SK-N-SH (cell line): ENCODE measurements at regions not wholly inside any gene's neighbourhood (a gene's known extent, or its start where the extent isn't known, plus 50 kb on each side); places are given as distances from the start of the nearest gene placed in this dataset.
"Not testable (repeated sequence)": the region's sequence is repeated elsewhere in the genome, so short reads cannot be mapped to it uniquely, and the experiment has no call there.

Source experiments
- CTCF ChIA-PET: fragments of 300-600, 350-600 bp; formaldehyde crosslinking; extraction: SDS; loops from one replicate; lab custom pipeline; 2021; lab: Yijun Ruan, JAX
- POLR2A ChIA-PET: fragments of 350-600 bp; sonication (Branson Sonifier 250); formaldehyde crosslinking; extraction: SDS; loops from one replicate; lab custom pipeline; 2020; ENCODE audit warnings: antibody characterized with exemption, inconsistent platforms; lab: Yijun Ruan, JAX
- DNase-seq: peaks from one replicate; pipeline ENCODE4 v3.0.0; 2012
- H2AFZ ChIP-seq: fragments of 200-600 bp; sonication (generic); 2 replicates; pipeline ENCODE4 v1.8.1; 2016; ENCODE audit warnings: antibody characterized with exemption, mild to moderate bottlenecking, low read depth
- H3F3A ChIP-seq: fragments of 200-600 bp; sonication (generic); replicated peaks from 2 replicates; pipeline ENCODE3; 2016; ENCODE audit warnings: antibody characterized with exemption, mild to moderate bottlenecking; ENCODE audit not compliant: insufficient read depth
- H3K27ac ChIP-seq, 2 experiments: fragments of 200-500 bp in 1 of 2; fragments of 200-600 bp in 1 of 2; sonication (Bioruptor generic) in 1 of 2; sonication (generic), shearing (Covaris generic) in 1 of 2; 2 replicates each; pipeline versions ENCODE4 v1.5.1 to v1.6.1; 2014 to 2016; ENCODE audit warnings: low read depth in 2 of 2, inconsistent platforms in 1 of 2, low read length in 1 of 2, mild to moderate bottlenecking in 1 of 2, mixed read lengths in 1 of 2
- H3K27me3 ChIP-seq: fragments of 200-600 bp; sonication (generic), shearing (Covaris generic); 2 replicates; pipeline ENCODE4 v1.6.1; 2016; ENCODE audit warnings: mixed run types; ENCODE audit not compliant: insufficient read depth
- H3K36me3 ChIP-seq, 2 experiments: fragments of 200-500 bp in 1 of 2; fragments of 200-600 bp in 1 of 2; sonication (Bioruptor generic) in 1 of 2; sonication (generic) in 1 of 2; replicated peaks in 1 of 2; 2 replicates each; pipeline versions ENCODE3 to v1.5.1; 2014 to 2016; ENCODE audit warnings: low read length in 1 of 2, mild to moderate bottlenecking in 1 of 2; ENCODE audit not compliant: insufficient read depth in 2 of 2, control insufficient read depth in 1 of 2
- H3K4me1 ChIP-seq, 2 experiments: fragments of 200-500 bp in 1 of 2; fragments of 200-600 bp in 1 of 2; sonication (Bioruptor generic) in 1 of 2; sonication (generic), shearing (Covaris generic) in 1 of 2; 2 replicates each; pipeline versions ENCODE4 v1.5.1 to v1.6.1; 2014 to 2016; ENCODE audit warnings: low read depth in 1 of 2, low read length in 1 of 2, mixed run types in 1 of 2; ENCODE audit not compliant: insufficient read depth in 2 of 2, control insufficient read depth in 1 of 2
- H3K4me2 ChIP-seq: fragments of 200-600 bp; sonication (generic), shearing (Covaris generic); 2 replicates; pipeline ENCODE4 v1.6.1; 2017; ENCODE audit warnings: mixed run types
- H3K4me3 ChIP-seq, 2 experiments: fragments of 200-500 bp in 1 of 2; fragments of 200-600 bp in 1 of 2; sonication (Bioruptor generic) in 1 of 2; sonication (generic), shearing (Covaris generic) in 1 of 2; 2 replicates each; pipeline versions ENCODE4 v1.5.1 to v1.8.1; 2014 to 2016; ENCODE audit warnings: low read depth in 2 of 2, inconsistent platforms in 1 of 2, low read length in 1 of 2, mild to moderate bottlenecking in 1 of 2, mixed read lengths in 1 of 2, moderate library complexity in 1 of 2
- H3K79me2 ChIP-seq: fragments of 200-600 bp; sonication (generic); 2 replicates; pipeline ENCODE4 v1.8.1; 2017; ENCODE audit warnings: mild to moderate bottlenecking; ENCODE audit not compliant: insufficient read depth
- H3K9ac ChIP-seq: fragments of 200-600 bp; sonication (generic); 2 replicates; pipeline ENCODE4 v1.6.1; 2017; ENCODE audit warnings: mixed run types
- H3K9me2 ChIP-seq: fragments of 200-600 bp; sonication (generic); 2 replicates; pipeline ENCODE4 v1.6.1; 2017; ENCODE audit warnings: mixed run types
- H3K9me3 ChIP-seq: fragments of 200-600 bp; sonication (generic); 2 replicates; pipeline ENCODE4 v1.6.1; 2017; ENCODE audit warnings: mixed run types, mild to moderate bottlenecking, moderate library complexity
- H4K20me1 ChIP-seq: fragments of 200-600 bp; sonication (generic); 2 replicates; pipeline ENCODE4 v1.6.1; 2017; ENCODE audit warnings: mild to moderate bottlenecking, mixed run types; ENCODE audit not compliant: insufficient read depth
- CHD2 ChIP-seq: fragments of 150-350 bp; IDR thresholded peaks from 2 replicates; pipeline ENCODE4 v1.6.1; 2018; ENCODE audit warnings: low read length; ENCODE audit not compliant: partially characterized antibody
- FOXJ3 ChIP-seq: sonication (generic); formaldehyde crosslinking; IDR thresholded peaks from 2 replicates; pipeline ENCODE4 v1.5.1; 2020; ENCODE audit warnings: mild to moderate bottlenecking, missing genetic modification reagents
- FOXM1 ChIP-seq: IDR thresholded peaks from 2 replicates; pipeline ENCODE4 v1.4.0; 2012; ENCODE audit warnings: low read depth, mild to moderate bottlenecking
- GABPA ChIP-seq: IDR thresholded peaks from 2 replicates; pipeline ENCODE4 v1.4.0; 2012; ENCODE audit warnings: low read depth, mild to moderate bottlenecking
- GATA2 ChIP-seq: sonication (generic); formaldehyde crosslinking; IDR thresholded peaks from 2 replicates; pipeline ENCODE4 v1.5.0; 2020; ENCODE audit warnings: mild to moderate bottlenecking, missing genetic modification reagents
- NFIC ChIP-seq: IDR thresholded peaks from 2 replicates; pipeline ENCODE4 v1.4.0; 2012; ENCODE audit warnings: borderline replicate concordance
- POLR2AphosphoS5 ChIP-seq: IDR thresholded peaks from 2 replicates; pipeline ENCODE4 v1.6.1; 2012; ENCODE audit warnings: low read depth, low read length
- RAD21 ChIP-seq: IDR thresholded peaks from 2 replicates; pipeline ENCODE4 v1.6.1; 2012; ENCODE audit warnings: mild to moderate bottlenecking, low read length
- RCOR1 ChIP-seq: fragments of 150-350 bp; IDR thresholded peaks from 2 replicates; pipeline ENCODE4 v1.6.1; 2017; ENCODE audit warnings: antibody characterized with exemption, low read length
- RXRA ChIP-seq: IDR thresholded peaks from 2 replicates; pipeline ENCODE4 v1.4.0; 2012; ENCODE audit warnings: low read depth, mild to moderate bottlenecking, borderline replicate concordance
- SIN3A ChIP-seq: IDR thresholded peaks from 2 replicates; pipeline ENCODE4 v1.6.1; 2012; ENCODE audit warnings: low read depth, mild to moderate bottlenecking, low read length, moderate library complexity, borderline replicate concordance
- SMC3 ChIP-seq: IDR thresholded peaks from 2 replicates; pipeline ENCODE4 v1.6.1; 2012; ENCODE audit warnings: low read depth, low read length, improper control_type of control experiment
- TCF12 ChIP-seq: IDR thresholded peaks from 2 replicates; pipeline ENCODE4 v1.4.0; 2012
- TEAD4 ChIP-seq: IDR thresholded peaks from 2 replicates; pipeline ENCODE4 v1.4.0; 2012; ENCODE audit warnings: mild to moderate bottlenecking, borderline replicate concordance; ENCODE audit not compliant: insufficient read depth
- WGBS: methylation state at CpG from one replicate; pipeline ENCODE4 v1.1.6; 2017; ENCODE audit warnings: low lambda C conversion rate; 5-methylcytosine and 5-hydroxymethylcytosine counted together
- TF ChIP-seq, protein P1 (sequence below): IDR thresholded peaks from 2 replicates; pipeline ENCODE4 v1.4.0; 2012; ENCODE audit warnings: low read depth
- TF ChIP-seq, protein P2 (sequence below): fragments of 200-600 bp; sonication (generic); IDR thresholded peaks from 2 replicates; pipeline ENCODE4 v1.6.1; 2017; ENCODE audit warnings: antibody characterized with exemption, mild to moderate bottlenecking, moderate library complexity
- TF ChIP-seq, protein P3 (sequence below): IDR thresholded peaks from 2 replicates; pipeline ENCODE4 v1.4.0; 2012; ENCODE audit warnings: low read depth, borderline replicate concordance
- TF ChIP-seq, protein P4 (sequence below): fragments of 150-350 bp; IDR thresholded peaks from 2 replicates; pipeline ENCODE4 v1.6.1; 2016; ENCODE audit warnings: mild to moderate bottlenecking, low read depth, low read length

DNA sequence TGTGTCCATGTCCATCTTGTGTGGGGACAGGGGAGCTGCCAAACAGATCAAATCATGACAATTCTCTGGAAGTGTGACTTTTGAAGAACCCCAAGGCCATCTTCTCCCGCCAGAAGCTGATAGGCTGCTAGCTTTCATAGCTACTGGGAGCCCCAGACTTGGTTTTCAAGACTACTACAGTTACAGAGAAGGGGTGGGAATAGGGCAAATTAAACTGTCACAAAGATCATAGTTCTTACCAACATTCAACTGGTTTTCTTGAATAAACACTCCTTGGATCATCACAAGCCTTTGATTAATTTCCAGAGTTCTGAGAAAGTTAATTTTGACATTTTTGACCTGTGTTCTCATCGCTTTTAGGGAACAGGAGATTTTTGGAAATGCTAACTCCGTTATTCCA is 67.8 kb upstream of the FARP1 start:
- POLR2A ChIA-PET: no interaction called here
- peaks cover 0 to 2% of the 10 kb centered on the region in 2 experiments; a peak in 1 of 4 replicates for H3K4me1 ChIP-seq
- no peaks in the 10 kb centered on the region for H3K9me2 ChIP-seq
- no peak overlapping the region for H3K27ac ChIP-seq
- H3K4me3 ChIP-seq: no peak overlapping the region
- no peaks in the 10 kb centered on the region for H3K36me3 ChIP-seq
- H4K20me1 ChIP-seq: no peaks in the 10 kb centered on the region
- H3K27me3 ChIP-seq: no peaks in the 10 kb centered on the region
- no peak for DNase-seq
- CTCF ChIA-PET: interaction anchor here (1.2 kb wide), 1 partner anchor 16 kb away, joined by 3 read pairs; no protein-coding TSS in a partner anchor
- no peak overlapping the region for H3K4me2 ChIP-seq
- H2AFZ ChIP-seq: no peak overlapping the region
- no peaks in the 10 kb centered on the region for H3K9me3 ChIP-seq
- TF ChIP-seq, protein P1, sequence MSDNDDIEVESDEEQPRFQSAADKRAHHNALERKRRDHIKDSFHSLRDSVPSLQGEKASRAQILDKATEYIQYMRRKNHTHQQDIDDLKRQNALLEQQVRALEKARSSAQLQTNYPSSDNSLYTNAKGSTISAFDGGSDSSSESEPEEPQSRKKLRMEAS: no peak
- no peak for TF ChIP-seq NFIC
- no peak for TF ChIP-seq GATA2 (CRISPR knock-in tag)
- TF ChIP-seq, protein P2, sequence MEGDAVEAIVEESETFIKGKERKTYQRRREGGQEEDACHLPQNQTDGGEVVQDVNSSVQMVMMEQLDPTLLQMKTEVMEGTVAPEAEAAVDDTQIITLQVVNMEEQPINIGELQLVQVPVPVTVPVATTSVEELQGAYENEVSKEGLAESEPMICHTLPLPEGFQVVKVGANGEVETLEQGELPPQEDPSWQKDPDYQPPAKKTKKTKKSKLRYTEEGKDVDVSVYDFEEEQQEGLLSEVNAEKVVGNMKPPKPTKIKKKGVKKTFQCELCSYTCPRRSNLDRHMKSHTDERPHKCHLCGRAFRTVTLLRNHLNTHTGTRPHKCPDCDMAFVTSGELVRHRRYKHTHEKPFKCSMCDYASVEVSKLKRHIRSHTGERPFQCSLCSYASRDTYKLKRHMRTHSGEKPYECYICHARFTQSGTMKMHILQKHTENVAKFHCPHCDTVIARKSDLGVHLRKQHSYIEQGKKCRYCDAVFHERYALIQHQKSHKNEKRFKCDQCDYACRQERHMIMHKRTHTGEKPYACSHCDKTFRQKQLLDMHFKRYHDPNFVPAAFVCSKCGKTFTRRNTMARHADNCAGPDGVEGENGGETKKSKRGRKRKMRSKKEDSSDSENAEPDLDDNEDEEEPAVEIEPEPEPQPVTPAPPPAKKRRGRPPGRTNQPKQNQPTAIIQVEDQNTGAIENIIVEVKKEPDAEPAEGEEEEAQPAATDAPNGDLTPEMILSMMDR: no peak
- no peak for TF ChIP-seq GABPA
- TF ChIP-seq FOXM1: no peak
- TF ChIP-seq RCOR1: no peak
- no peak for TF ChIP-seq SMC3
- TF ChIP-seq SIN3A: no peak
- no peak for TF ChIP-seq RXRA
- TF ChIP-seq TEAD4: no peak
- TF ChIP-seq, protein P3, sequence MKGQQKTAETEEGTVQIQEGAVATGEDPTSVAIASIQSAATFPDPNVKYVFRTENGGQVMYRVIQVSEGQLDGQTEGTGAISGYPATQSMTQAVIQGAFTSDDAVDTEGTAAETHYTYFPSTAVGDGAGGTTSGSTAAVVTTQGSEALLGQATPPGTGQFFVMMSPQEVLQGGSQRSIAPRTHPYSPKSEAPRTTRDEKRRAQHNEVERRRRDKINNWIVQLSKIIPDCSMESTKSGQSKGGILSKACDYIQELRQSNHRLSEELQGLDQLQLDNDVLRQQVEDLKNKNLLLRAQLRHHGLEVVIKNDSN: no peak
- TF ChIP-seq RAD21: no peak
- no peak for TF ChIP-seq TCF12
- TF ChIP-seq POLR2AphosphoS5: no peak
- TF ChIP-seq, protein P4, sequence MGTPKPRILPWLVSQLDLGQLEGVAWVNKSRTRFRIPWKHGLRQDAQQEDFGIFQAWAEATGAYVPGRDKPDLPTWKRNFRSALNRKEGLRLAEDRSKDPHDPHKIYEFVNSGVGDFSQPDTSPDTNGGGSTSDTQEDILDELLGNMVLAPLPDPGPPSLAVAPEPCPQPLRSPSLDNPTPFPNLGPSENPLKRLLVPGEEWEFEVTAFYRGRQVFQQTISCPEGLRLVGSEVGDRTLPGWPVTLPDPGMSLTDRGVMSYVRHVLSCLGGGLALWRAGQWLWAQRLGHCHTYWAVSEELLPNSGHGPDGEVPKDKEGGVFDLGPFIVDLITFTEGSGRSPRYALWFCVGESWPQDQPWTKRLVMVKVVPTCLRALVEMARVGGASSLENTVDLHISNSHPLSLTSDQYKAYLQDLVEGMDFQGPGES: no peak
- no peak for TF ChIP-seq FOXJ3 (CRISPR knock-in tag)
- no peak for TF ChIP-seq CHD2
- WGBS: 50% methylated on average over 3 of the region's 3 CpGs
- H3K9ac ChIP-seq: no peak overlapping the region
- H3F3A ChIP-seq: no peaks in the 10 kb centered on the region
- no peaks in the 10 kb centered on the region for H3K79me2 ChIP-seq

DNA sequence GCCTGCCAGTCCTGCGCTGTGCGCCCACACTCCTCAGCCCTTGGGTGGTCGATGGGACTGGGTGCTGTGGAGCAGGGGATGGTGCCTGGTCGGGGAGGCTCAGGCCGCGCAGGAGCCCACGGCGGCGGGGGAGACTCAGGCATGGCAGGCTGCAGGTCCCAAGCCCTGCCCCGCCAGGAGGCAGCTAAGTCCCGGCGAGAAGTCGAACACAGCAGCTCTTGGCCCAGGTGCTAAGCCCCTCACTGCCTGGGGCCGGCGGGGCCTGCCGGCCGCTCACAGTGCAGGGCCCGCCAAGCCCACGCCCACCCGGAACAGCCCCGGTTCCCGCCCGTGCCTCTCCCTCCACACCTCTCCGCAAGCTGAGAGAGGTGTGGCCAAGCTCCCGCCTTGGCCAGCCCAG is 66.6 kb upstream of the FARP1 start:
- DNase-seq, H3K27ac ChIP-seq, H3F3A ChIP-seq, POLR2A ChIA-PET, H3K9ac ChIP-seq, H3K4me1 ChIP-seq, H2AFZ ChIP-seq, H3K4me2 ChIP-seq, H3K4me3 ChIP-seq, H3K79me2 ChIP-seq, H4K20me1 ChIP-seq, H3K36me3 ChIP-seq, H3K9me3 ChIP-seq, CTCF ChIA-PET, H3K27me3 ChIP-seq, H3K9me2 ChIP-seq: not testable (repeated sequence)
- 55% methylated on average over 4 of the region's 25 CpGs for WGBS
